ENCODE measurements at regions not wholly inside any gene's neighbourhood (a gene's known extent, or its start where the extent isn't known, plus 50 kb on each side); places are given as distances from the start of the nearest gene placed in this dataset.
"Not testable (repeated sequence)": the region's sequence is repeated elsewhere in the genome, so short reads cannot be mapped to it uniquely, and the experiment has no call there.

GRCh38 chr5:143641549-143642355 is 170.2 kb upstream of the HMHB1 start:
- DNase-seq (ENCODE audit: low read depth in 4 of 4, low spot score in 3 of 4) = peak in 1 of 4 donors; percentile 19

- DNase-seq (ENCODE audit: low read depth in 4 of 4, low spot score in 3 of 4) = no peak
These were observed 173.3 kb upstream of the HMHB1 start for GRCh38 chr5:143638654-143639053.

- peak in 2 of 4 donors; percentile 15 to 25 for DNase-seq (ENCODE audit: low read depth in 4 of 4, low spot score in 3 of 4)
These were observed 174.9 kb upstream of the HMHB1 start for GRCh38 chr5:143636931-143637528.

- no peak for DNase-seq (ENCODE audit: low read depth in 4 of 4, low spot score in 3 of 4)
These were observed 176.1 kb upstream of the HMHB1 start for GRCh38 chr5:143635888-143636287.

- DNase-seq (ENCODE audit: low read depth in 4 of 4, low spot score in 3 of 4) = no peak
These were observed 176.7 kb upstream of the HMHB1 start for GRCh38 chr5:143635146-143635752.

- no peak for DNase-seq (ENCODE audit: low read depth in 4 of 4, low spot score in 3 of 4)
These were observed 177.3 kb upstream of the HMHB1 start for GRCh38 chr5:143634689-143635088.

- DNase-seq (ENCODE audit: low read depth in 4 of 4, low spot score in 3 of 4) = no peak
These were observed 181.9 kb upstream of the HMHB1 start for GRCh38 chr5:143629871-143630659.

- not testable (repeated sequence) for DNase-seq (ENCODE audit: low read depth in 4 of 4, low spot score in 3 of 4)
These were observed 186.9 kb upstream of the HMHB1 start for GRCh38 chr5:143625048-143625447.

- no peak for DNase-seq (ENCODE audit: low read depth in 4 of 4, low spot score in 3 of 4)
These were observed 187.5 kb upstream of the HMHB1 start for GRCh38 chr5:143624465-143624864.

GRCh38 chr5:143619040-143619439 is 192.9 kb upstream of the HMHB1 start:
- no peak for DNase-seq (ENCODE audit: low read depth in 4 of 4, low spot score in 3 of 4)

- DNase-seq (ENCODE audit: low read depth in 4 of 4, low spot score in 3 of 4) = no peak
These were observed 193.8 kb upstream of the HMHB1 start for GRCh38 chr5:143618141-143618540.

- DNase-seq (ENCODE audit: low read depth in 4 of 4, low spot score in 3 of 4) = no peak
These were observed 197.1 kb upstream of the HMHB1 start for GRCh38 chr5:143614831-143615230.

GRCh38 chr5:143613329-143613728 is 198.6 kb upstream of the HMHB1 start:
- DNase-seq (ENCODE audit: low read depth in 4 of 4, low spot score in 3 of 4) = no peak

GRCh38 chr5:143610946-143611345 is 201.0 kb upstream of the HMHB1 start:
- no peak for DNase-seq (ENCODE audit: low read depth in 4 of 4, low spot score in 3 of 4)

GRCh38 chr5:143606043-143606752 is 202.7 kb upstream of the NR3C1 start:
- DNase-seq (ENCODE audit: low read depth in 4 of 4, low spot score in 3 of 4) = no peak

- no peak for DNase-seq (ENCODE audit: low read depth in 4 of 4, low spot score in 3 of 4)
These were observed 202.0 kb upstream of the NR3C1 start for GRCh38 chr5:143605403-143606005.

GRCh38 chr5:143601917-143602333 is 198.4 kb upstream of the NR3C1 start:
- no peak for DNase-seq (ENCODE audit: low read depth in 4 of 4, low spot score in 3 of 4)

GRCh38 chr5:143601357-143601756 is 197.9 kb upstream of the NR3C1 start:
- no peak for DNase-seq (ENCODE audit: low read depth in 4 of 4, low spot score in 3 of 4)

- DNase-seq (ENCODE audit: low read depth in 4 of 4, low spot score in 3 of 4) = no peak
These were observed 197.1 kb upstream of the NR3C1 start for GRCh38 chr5:143600396-143601075.

Data from left renal pelvis (tissue), 4 donors.